HG03139 (cell line): ENCODE measurements at regions not wholly inside any gene's neighbourhood (a gene's known extent, or its start where the extent isn't known, plus 50 kb on each side); places are given as distances from the start of the nearest gene placed in this dataset.
"Not testable (repeated sequence)": the region's sequence is repeated elsewhere in the genome, so short reads cannot be mapped to it uniquely, and the experiment has no call there.

ENCODE experiments used
- ATAC-seq: cut with Tn5 transposase; IDR thresholded peaks from one replicate; pipeline ENCODE4 v1.9.1; 2021; ENCODE audit not compliant: unreplicated experiment

DNA sequence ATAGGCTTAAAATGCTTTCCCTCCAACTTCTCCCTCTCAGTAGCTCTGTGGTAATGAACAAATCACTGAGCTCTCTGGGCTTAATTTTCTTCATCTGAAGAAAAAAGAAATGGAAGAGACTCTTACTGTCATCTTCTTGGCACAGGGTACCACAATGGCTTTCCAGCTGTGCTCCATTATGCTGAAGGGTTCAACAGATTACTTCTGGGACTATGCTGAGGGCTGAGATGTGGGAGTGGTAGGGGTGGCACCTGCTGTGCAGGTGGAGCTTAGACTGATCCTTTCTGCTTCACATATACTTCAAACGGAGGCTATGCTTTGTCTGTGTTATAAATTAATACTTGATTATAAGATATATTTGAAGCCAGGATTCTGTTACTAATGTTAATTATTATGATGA, 840.2 kb upstream of the C9orf72 start:
- no peak for ATAC-seq

GRCh38 chr9:28423255-28423654, 850.0 kb upstream of the C9orf72 start:
- no peak for ATAC-seq

DNA sequence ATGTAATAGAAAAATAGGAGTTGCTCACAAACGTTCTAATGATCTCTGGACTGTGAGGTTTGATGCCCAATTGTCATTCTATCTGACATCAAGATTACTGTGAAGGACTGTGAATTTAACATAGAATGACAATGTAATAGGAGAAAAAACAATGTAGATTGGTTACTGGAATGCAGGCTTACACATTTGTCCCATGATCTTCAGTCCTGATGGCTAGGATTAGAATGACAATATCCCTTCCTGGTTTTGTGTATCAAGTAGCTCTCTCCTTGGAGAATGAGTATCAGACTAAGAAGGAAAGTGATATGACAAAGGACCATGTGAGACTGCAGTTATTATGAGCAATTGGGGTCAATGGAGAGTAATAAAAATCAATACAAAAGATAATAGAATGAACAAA, 862.2 kb upstream of the C9orf72 start:
- no peak for ATAC-seq

- ATAC-seq: no peak
Observed at GRCh38 chr9:28439688-28440087, 866.4 kb upstream of the C9orf72 start.

DNA sequence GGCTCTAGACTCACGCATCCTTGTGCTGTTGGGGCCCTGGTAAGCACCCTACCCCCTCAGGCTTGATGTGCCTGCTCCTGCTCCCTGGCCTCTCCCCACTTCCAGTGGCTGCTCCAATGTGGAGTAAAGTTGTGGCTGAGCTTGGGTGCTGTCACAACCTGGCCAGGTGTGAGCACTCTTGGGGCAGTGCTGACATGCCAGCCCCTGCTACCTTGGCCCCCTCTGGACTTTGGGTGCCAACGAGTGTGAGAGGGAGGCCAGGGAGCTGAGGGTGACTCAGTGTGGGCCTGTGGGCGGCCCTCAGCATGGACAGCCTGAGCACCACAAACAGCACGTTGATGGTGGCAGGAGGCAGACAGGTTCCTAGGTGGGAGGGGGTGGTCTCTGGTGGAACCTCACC, 870.2 kb upstream of the C9orf72 start:
- ATAC-seq: no peak

DNA sequence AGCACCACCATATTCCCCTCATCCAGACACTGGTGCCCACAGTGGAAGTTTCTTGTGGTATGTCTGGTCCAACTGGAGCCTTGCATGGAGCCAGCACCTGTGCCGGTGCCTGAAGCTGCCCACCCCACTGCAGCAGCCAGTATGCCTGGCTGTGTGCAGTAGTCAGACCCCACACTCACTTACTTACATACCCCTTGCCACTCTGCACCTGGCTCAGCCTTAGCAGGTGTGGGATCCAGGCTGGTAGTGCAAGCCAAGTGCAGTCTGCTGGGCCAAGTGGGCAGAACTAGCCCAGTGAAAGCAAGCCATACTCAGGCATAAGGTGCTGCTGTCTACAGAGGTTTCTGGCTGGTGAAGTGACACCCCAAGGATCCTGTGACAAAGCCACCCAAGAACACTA, 871.4 kb upstream of the C9orf72 start:
- no peak for ATAC-seq

- ATAC-seq: no peak
Observed at GRCh38 chr9:28445211-28445610, 871.9 kb upstream of the C9orf72 start.

GRCh38 chr9:28453918-28454317, 880.6 kb upstream of the C9orf72 start:
- no peak for ATAC-seq

GRCh38 chr9:28456861-28457260, 883.6 kb upstream of the C9orf72 start:
- no peak for ATAC-seq

DNA sequence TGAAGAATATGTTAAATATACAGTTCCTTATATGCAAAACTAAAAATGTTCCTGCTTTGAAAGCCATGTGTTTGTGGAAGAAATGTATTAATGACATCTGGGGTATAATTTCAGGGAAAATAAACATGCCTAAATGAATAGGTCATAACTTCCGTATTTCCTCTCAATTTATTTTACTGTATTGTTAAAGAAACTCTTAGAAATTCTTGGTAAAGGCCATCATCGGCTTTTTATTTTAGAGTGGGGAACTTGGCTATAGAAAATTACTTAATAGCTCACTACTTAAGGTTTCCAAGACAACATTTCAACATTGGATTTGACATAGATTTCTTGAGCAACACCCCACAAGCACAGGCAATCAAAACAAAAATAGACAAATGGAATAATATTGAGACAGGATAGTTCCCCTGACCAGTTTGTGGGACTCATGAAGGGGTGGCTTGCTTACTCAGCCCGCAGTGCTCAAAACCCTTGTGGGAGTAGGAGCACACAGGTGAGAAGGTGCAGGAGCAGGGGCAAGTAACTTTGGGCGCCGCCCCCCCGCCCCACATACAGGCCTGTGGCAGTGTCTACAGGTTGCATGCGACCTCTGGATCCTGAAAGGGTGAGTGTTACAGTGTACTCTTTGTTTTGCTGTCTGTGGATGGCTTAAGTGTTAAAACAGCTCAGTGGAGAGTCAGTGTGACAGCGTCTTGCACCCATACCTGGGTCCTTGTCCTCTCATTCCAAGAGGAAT, 891.4 kb upstream of the C9orf72 start:
- no peak for ATAC-seq

DNA sequence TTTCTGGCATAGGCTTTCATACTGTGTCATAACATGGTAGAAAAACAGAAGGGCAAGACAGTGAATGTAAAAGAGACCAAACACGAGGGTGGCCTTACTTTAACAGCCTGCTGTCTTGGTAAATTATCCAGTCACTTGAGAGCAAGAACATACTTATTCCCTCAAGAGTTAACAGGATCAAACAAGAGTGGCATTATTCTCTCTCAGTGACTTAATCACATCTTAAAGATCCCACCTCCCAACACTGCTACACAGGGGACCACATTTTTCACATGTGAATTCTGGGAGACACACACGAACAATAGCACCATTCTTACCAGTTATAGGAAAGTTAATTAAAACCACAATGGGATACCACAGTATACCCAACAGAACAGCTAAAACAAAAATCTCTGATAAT, 898.0 kb upstream of the C9orf72 start:
- no peak for ATAC-seq

- ATAC-seq: no peak
Observed at GRCh38 chr9:28487561-28487960, 914.3 kb upstream of the C9orf72 start.

DNA sequence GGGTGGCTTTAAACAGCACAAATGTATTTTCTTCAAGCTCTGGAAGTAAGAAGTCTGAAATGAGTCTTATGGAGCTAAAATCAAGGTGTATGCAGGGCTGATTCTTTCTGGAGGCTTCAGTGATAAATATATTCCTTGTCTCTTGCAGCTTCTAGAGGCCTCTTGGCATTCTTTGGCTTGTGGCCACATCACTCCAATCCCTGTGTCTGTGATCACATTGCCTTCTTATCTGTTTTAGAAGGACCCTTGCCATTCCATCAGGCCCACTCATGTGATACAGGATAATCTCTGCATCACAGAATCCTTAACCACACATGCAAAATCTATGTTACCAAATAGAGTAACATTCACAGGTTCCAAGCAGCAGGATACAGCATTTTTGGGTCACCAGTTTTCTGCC, 917.8 kb upstream of the C9orf72 start:
- no peak for ATAC-seq

- not testable (repeated sequence) for ATAC-seq
Observed at GRCh38 chr9:28498168-28498567, 924.9 kb upstream of the C9orf72 start.

DNA sequence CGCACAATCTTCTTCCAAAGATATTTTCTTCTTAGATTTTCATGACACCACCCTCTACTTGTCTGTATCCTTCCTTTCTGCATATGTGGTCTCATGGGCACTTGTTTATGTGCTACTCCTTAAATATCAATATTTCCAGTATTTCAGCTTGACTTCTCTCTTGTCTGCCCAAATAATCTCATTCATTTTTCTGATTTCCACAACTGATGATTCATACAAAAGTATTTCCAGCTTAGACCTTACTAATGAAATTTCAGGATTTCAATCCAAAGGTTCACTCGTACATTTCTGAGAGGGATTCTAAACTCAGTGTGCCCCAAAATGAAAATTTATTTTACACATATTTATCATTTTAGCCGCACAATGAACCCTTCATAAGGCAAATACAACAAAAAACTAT, 928.9 kb upstream of the C9orf72 start:
- ATAC-seq: no peak

DNA sequence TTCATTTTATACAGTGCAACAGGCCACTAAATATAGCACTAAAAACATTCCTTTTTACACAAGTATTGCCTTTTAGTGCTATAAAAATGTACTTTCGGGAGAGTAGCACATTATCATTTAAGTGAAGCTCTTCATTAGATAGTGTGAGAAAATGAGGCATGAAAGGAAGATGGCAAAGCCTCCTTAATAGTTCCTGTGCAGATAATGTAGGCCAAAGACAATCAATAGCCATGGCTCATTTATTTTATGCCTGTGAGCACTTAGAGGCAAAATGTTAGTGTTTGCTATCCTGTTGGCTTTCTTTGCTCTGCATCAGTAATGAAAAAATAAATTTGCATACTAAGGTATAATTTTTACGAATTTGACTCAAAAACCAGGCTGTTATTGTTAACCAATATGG, 929.5 kb upstream of the C9orf72 start:
- no peak for ATAC-seq

GRCh38 chr9:28503573-28503972, 930.3 kb upstream of the C9orf72 start:
- ATAC-seq: no peak

DNA sequence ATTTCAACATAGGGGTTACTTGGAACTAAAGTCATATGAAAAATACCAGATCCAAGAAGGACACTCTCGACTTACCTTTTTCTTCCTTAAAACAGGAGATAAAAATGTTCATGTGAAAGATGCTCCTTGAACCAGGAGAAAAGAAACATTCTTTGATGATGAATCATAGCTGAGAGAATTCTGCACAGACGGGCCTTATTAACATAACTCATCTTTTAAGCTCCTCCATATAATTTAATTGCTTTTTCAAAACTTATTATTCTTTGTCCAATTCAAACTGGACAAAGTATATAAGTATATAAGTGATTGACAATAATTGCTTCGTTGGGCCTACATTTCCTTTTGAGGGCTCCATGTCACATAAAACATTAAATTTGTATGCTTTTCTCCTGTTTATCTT, 945.2 kb upstream of the C9orf72 start:
- ATAC-seq: no peak

- not testable (repeated sequence) for ATAC-seq
Observed at GRCh38 chr9:28524309-28524708, 951.0 kb upstream of the C9orf72 start.

DNA sequence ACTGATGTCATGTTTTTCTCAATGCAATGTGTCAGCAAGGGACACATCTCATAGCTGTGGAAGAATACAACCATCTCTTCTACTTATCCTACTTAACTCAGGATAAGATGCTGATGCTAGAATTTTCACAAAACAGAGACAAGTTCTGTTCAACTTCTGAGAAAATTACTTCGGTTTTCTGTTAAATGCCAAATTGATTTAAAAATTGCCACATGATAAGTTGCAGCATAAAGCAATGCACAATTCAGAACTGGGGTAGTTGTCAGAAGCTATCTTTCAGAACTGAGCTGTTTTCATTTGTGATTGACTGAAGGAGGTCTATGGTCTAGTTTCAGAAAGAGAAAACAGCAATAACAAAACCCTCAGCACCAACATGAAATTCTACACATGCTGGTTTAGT, 954.8 kb upstream of the C9orf72 start:
- ATAC-seq: no peak

GRCh38 chr9:28538132-28538531, 964.9 kb upstream of the C9orf72 start:
- no peak for ATAC-seq

- ATAC-seq: no peak
Observed at GRCh38 chr9:28539434-28540070, 966.3 kb upstream of the C9orf72 start.

- ATAC-seq: no peak
Observed at GRCh38 chr9:28542928-28543327, 969.6 kb upstream of the C9orf72 start.
